ENCODE measurements at regions not wholly inside any gene's neighbourhood (a gene's known extent, or its start where the extent isn't known, plus 50 kb on each side); places are given as distances from the start of the nearest gene placed in this dataset.

DNA sequence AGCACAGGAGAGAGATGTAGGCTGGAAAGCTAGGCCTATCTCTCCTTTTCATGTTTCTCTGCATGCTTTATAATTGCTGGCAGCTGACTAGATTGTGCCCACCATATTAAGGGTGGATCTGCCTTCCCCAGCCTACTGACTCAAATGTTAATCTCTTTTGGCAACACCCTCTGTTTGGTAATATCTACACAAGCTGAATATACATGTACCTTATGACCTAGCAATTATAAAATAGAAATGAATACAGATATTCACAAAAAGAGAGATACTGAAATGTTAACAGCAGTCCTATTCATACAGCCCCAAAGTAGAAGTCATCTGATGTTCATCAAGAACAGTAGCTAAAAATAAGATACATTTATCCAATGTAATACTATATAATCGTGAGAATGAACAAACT, 429.6 kb downstream of the EPM2A start:
- DNase-seq, result no peak

- DNase-seq, result no peak
These were observed 428.8 kb downstream of the EPM2A start for GRCh38 chr6:145306489-145306888.

GRCh38 chr6:145309842-145310535, 425.3 kb downstream of the EPM2A start:
- DNase-seq, result no peak

DNA sequence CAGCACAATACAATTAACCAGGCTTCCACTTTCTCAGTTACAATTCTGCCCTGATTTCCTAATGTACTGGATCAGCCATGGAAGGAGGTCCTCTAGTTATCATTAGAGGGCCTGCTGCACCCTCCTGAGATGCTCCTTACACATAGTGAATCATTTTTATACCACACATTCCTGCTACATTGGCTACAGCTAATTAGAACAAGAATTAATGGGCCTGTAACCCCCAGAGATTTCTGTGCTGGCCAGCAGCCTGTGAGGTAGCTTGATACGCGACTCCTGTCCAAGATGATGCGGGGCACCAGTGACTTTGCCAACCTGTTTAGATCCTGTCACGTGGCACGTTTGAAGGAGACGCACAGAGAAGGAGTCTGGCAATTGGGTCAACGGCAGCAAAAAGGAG, 422.8 kb downstream of the EPM2A start:
- no peak for DNase-seq

DNA sequence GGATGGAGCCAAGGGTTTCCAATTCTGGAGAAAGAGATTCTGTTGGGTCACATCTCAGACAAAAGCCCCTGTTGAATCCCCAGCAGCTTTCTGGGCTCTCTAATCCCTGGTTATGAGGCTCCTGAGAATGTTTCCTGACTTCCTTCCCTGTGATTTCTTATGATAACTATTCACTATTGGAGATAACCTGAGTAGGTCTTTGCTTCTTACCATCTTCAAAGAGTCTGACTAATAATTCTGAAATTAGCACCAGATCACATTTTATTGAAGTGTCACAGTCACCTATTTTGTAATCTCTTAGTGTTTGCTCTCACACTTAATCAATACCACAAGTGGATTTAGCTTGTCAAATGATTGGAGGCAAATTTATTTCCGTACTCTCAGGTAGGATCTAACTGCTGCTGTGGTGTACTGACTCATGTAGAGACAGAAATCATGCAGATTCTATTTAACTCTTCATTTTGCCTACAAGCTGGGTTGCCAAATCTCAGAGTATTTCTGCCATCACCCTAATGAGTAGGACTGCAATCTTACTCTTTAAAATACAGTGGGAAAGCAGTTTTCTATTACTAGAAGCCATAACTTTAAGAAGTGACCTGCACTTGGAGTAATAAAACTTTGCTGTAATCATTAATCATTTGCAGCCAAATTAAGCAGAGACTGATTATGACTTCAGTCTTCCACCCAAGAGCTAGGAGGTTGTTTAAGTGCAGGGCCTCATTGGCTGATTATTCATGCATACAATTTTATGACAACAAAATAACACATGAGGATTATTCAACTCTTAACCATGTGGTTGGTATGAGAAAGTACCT, 422.1 kb downstream of the EPM2A start:
- no peak for DNase-seq

- no peak for DNase-seq
These were observed 419.2 kb downstream of the EPM2A start for GRCh38 chr6:145315982-145316600.

- no peak for DNase-seq
These were observed 416.4 kb downstream of the EPM2A start for GRCh38 chr6:145318952-145319351.

GRCh38 chr6:145319605-145320004, 415.7 kb downstream of the EPM2A start:
- DNase-seq, result no peak

DNA sequence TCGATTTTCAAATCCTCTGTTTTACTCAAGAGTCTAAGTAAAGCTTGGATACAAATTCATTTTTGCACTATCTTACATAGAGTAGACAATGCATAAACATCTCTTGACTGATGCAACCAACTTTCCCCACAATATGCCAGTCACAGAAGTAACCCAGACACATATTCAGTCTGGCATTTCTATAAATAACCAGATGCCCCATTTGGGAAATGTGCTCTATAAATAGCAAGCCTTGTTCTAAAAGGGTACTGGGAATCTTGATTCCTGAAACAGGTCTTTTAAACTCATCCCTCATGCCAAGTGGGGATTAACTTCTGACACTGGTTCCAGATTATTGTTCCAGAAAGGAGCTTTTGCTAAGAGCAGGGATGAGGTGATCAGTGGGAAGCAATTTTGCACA, 411.7 kb downstream of the EPM2A start:
- DNase-seq, result no peak

DNA sequence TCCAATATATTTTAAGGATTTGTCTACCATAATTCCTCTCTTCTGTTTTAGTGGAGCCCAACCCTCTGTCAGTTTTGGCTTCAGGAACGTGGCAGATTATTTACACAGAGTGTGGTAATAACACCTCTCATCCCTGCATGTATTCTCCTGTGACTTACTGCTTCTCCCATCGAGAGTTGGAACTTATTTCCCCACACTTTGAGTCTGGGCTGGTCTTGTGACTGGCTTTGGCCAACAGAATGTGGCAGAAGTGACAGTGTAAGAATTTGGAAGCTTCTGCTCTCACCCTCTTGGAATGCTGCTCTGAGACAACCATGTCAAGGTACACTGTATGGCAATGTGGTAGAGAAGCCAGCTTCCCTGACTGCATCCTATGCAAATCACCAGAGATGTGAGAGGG, 407.7 kb downstream of the EPM2A start:
- DNase-seq, result no peak

GRCh38 chr6:145329257-145329656, 406.1 kb downstream of the EPM2A start:
- no peak for DNase-seq

DNA sequence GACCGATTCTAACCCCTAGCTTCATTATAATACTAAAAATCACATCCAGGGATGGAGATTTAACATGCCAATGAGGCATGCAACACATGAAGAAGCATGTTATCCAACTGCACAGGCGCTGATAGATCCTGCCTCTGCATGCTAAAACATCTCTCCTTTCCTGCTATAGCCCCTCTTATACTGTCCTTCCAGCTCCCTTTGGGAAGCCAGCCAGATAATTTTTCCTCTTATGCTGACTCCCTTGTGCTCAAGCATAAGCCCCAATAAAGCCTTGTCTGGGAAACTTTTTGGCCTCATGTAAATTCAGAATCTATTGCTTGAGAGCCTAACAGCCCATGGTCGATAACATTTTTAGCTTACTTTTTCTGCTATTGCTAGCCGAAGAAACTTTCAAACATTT, 404.3 kb downstream of the EPM2A start:
- DNase-seq, result no peak

- DNase-seq, result no peak
These were observed 403.3 kb downstream of the EPM2A start for GRCh38 chr6:145332011-145332410.

DNA sequence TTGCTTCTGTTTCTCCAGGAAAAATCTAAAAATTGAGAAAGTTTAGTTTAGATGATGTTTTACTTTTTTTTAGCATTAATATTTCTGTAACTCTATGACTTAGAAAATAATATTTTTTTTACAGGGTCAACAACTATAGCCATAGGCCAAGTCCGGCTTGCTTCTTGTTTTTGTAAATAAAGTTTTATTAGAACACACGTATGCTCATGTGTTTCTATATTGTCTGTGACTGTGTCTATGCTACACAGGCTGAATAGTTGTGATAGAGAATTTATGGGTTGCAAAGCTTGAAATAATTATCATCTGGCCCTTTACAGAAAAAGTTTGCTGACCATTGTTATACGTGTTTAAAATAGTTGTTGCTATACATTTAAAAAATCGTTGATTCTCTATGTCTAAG, 399.2 kb downstream of the EPM2A start:
- DNase-seq, result no peak

DNA sequence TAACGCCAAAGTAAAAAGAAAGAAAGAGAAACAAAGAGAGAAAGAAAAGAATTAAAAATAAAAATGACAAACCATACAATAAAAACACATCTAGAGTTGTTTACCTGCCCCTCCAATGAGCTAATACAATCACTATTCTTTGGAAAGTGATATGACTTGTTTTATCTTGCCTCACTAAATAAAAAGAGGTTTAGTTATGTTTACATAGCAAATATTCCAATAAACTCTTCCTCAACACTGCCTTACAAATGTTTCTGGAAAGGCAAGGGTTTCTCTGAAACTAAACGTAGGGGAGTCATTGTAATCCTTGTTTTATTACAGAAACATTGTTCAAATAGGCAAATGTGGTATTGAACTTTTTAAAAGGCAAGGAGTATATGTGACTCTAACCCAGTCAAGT, 396.2 kb downstream of the EPM2A start:
- no peak for DNase-seq

- no peak for DNase-seq
These were observed 395.1 kb downstream of the EPM2A start for GRCh38 chr6:145340256-145340655.

GRCh38 chr6:145345094-145345493, 390.2 kb downstream of the EPM2A start:
- DNase-seq, result no peak

DNA sequence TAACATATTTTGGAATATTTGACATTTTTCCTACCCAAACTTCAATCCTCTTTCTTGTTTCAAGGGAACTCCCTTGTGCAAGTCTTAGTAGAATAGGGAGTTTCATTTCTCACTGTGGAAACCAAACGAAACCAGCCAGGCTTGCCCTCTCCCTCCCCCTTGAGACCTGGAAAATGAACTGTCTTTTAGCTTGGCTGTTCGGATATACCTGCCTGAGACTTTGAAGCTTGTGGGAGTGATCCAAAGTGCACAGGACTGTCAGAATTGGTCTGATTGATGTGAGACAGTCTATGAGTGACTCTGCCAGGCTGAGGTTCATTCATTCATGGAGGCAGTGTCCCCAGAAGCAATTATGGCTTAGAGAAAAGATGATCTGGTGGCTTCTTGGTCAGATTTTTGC, 388.1 kb downstream of the EPM2A start:
- no peak for DNase-seq

DNA sequence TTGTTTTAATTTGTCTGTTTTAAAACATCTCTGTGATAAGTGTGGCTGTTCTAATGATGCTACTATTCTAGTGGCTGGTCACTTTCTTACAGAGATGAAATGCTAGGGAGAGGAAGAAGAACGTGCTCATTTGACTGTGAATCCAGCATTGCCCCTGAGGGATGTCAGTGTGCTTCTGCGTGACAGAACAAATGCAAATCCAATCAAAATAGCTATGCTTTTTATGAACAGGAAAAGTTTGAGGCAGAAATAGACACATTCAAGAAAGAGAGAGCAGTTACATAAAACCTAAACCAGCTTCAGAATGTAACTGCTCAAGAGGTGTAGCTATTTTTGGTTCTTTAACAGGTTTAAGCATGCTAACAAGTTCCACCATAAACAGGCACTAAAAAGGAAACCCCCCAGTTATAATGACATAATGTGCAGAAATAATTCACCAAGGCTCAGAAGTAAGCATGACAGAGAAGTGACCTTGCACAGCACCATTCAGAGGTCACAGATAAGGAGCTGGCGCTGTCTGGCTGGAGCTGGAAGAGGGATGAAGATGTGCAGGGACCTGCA, 385.3 kb downstream of the EPM2A start:
- DNase-seq, result no peak

DNA sequence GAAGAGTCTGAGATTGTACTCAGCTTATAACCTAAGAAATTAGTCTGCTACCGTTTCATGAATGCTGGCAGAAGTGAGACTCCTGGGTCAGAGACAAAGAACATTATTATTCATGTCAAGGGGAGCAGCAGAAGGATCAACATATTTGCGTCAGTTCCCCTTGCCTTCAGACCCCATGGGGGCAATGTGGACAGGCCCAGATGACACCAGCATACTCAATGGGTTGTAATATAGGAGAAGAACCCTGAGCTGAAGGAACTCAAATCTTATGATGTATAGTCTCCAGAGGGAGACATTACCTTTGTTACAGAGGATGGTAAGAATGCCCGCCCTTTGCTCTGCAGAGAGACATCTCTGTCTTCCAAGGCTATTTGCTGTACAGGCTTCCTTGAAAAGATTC, 384.4 kb downstream of the EPM2A start:
- no peak for DNase-seq

- DNase-seq, result no peak
These were observed 382.8 kb downstream of the EPM2A start for GRCh38 chr6:145352382-145353080.

DNA sequence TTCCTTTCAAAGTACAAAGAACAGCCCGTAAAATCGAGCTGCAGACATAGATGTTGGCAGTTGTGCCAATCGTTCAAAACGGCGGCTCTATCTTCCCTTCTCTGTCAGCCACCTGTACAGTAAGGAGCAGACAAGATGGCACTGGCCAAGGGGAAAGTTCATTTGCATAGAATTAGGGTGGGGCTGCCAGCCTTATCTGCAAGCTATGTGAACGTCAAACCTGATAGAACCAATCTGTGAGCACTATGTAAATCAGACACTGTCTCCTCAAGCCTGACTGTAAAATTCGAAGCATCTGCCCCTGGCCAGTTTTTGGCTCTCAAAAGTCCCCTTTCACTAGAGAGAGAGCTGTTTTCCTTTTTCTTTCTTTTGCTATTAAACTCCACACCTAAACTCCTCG, 374.5 kb downstream of the EPM2A start:
- DNase-seq, result peak; percentile 2

DNA sequence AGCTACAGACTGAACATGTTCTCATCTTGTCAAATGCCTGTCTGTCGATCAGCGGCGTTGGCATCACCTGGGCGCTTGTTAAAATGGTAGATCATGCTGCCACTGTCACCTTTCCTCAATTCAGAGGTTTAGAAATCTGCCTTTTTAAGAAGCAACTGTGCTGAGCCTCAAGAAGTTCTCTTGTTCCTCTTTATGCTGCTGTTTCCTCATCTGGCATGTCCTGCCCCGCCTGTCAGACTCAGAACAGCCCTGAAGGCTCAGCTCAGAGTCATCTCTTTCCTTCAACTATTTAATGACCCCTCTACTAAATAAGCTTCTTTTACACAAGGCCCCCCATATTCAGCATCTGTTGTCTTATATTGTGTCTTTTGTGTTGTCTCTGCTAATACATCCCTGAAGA, 368.2 kb downstream of the EPM2A start:
- DNase-seq, result no peak
